H1 (cell line): ENCODE measurements at regions not wholly inside any gene's neighbourhood (a gene's known extent, or its start where the extent isn't known, plus 50 kb on each side); places are given as distances from the start of the nearest gene placed in this dataset.

Experiments used
- CTCF ChIA-PET: fragments of 300-600 bp; sonication (Branson Sonifier 250); formaldehyde crosslinking; loops from one replicate; lab custom pipeline; 2021; ENCODE audit not compliant: partially characterized antibody; lab: Charles Lee
- POLR2A ChIA-PET: fragments of 300-600 bp; sonication (Branson Sonifier 250); formaldehyde crosslinking; loops from one replicate; lab custom pipeline; 2021; ENCODE audit warnings: inconsistent platforms; ENCODE audit not compliant: partially characterized antibody; lab: Charles Lee
- DNase-seq, 2 experiments: peaks; one replicate each; pipeline versions ENCODE4 v3.0.0 to v3.0.0-alpha.2; 2010 to 2022; ENCODE audit warnings: low spot score in 2 of 2, low read depth in 1 of 2, mixed read lengths in 1 of 2
- FAIRE-seq: peaks from 2 replicates; lab custom pipeline; 2011; peaks lifted over from hg19 to GRCh38; lab: Jason Lieb, UNC
- H2AFZ ChIP-seq: 2 replicates; pipeline ENCODE4 v1.8.1; 2012; ENCODE audit warnings: low read length, inconsistent platforms
- H2AK5ac ChIP-seq: 2 replicates; pipeline ENCODE4 v1.6.1; 2013; ENCODE audit warnings: low read depth, low read length
- H2BK120ac ChIP-seq: replicated peaks from 2 replicates; pipeline ENCODE3; 2013; ENCODE audit warnings: low read depth, low read length, inconsistent platforms
- H2BK12ac ChIP-seq: 2 replicates; pipeline ENCODE4 v1.6.1; 2013; ENCODE audit warnings: low read depth, low read length
- H2BK15ac ChIP-seq: 2 replicates; pipeline ENCODE4 v1.6.1; 2013; ENCODE audit warnings: low read length
- H2BK20ac ChIP-seq: 2 replicates; pipeline ENCODE4 v1.6.1; 2013; ENCODE audit warnings: low read length
- H2BK5ac ChIP-seq: 2 replicates; pipeline ENCODE4 v1.6.1; 2013; ENCODE audit warnings: low read depth, low read length
- H3K14ac ChIP-seq: 2 replicates; pipeline ENCODE4 v1.6.1; 2013; ENCODE audit warnings: inconsistent platforms; ENCODE audit not compliant: insufficient read length
- H3K18ac ChIP-seq: 2 replicates; pipeline ENCODE4 v1.6.1; 2013; ENCODE audit warnings: low read length; ENCODE audit errors: extremely low read depth
- H3K23ac ChIP-seq: 2 replicates; pipeline ENCODE4 v1.6.1; 2013; ENCODE audit warnings: inconsistent platforms; ENCODE audit not compliant: insufficient read length
- H3K23me2 ChIP-seq: 2 replicates; pipeline ENCODE4 v1.6.1; 2013; ENCODE audit warnings: low read depth, low read length
- H3K27ac ChIP-seq: 2 replicates; pipeline ENCODE4 v1.6.1; 2011; ENCODE audit warnings: low read depth, low read length, inconsistent platforms
- H3K27me3 ChIP-seq, 4 experiments: replicated peaks in 1 of 4; 1 replicate in 1 of 4; 2 replicates in 3 of 4; pipeline versions ENCODE4 v1.6.1 to v1.8.1; 2011 to 2013; ENCODE audit warnings: low read length in 3 of 4, mild to moderate bottlenecking in 3 of 4, inconsistent platforms in 2 of 4, mixed read lengths in 2 of 4, moderate library complexity in 1 of 4; ENCODE audit not compliant: control insufficient read depth in 3 of 4, insufficient read depth in 3 of 4; ENCODE audit errors: extremely low read depth in 1 of 4
- H3K36me3 ChIP-seq, 4 experiments: 2 replicates each; pipeline versions ENCODE4 v1.6.1 to v1.8.1; 2011 to 2013; ENCODE audit warnings: mild to moderate bottlenecking in 4 of 4, low read length in 3 of 4, moderate library complexity in 2 of 4, control low read depth in 1 of 4, inconsistent platforms in 1 of 4; ENCODE audit not compliant: insufficient read depth in 4 of 4, control insufficient read depth in 2 of 4
- H3K4ac ChIP-seq: replicated peaks from 2 replicates; pipeline ENCODE3; 2013; ENCODE audit warnings: low read length, low read depth, mixed read lengths, inconsistent platforms; ENCODE audit not compliant: insufficient read length
- H3K4me1 ChIP-seq, 4 experiments: replicated peaks in 1 of 4; 1 replicate in 1 of 4; 2 replicates in 3 of 4; pipeline versions ENCODE4 v1.6.1 to v1.8.1; 2011 to 2013; ENCODE audit warnings: low read length in 3 of 4, inconsistent platforms in 2 of 4, mixed read lengths in 1 of 4; ENCODE audit not compliant: insufficient read depth in 4 of 4, control insufficient read depth in 3 of 4
- H3K4me2 ChIP-seq, 2 experiments: 2 replicates each; pipeline versions ENCODE4 v1.6.1 to v1.8.1; 2011 to 2013; ENCODE audit warnings: low read depth in 2 of 2, low read length in 2 of 2, control low read depth in 1 of 2, inconsistent platforms in 1 of 2, mild to moderate bottlenecking in 1 of 2; ENCODE audit not compliant: insufficient read depth in 1 of 2
- H3K4me3 ChIP-seq, 4 experiments: fragments of 200-600, 300-600 bp in 1 of 4; sonication (generic), shearing (Covaris generic), sonication (Bioruptor Twin) in 1 of 4; 2 replicates each; pipeline versions ENCODE4 v1.5.1 to v1.8.1; 2011 to 2016; ENCODE audit warnings: low read length in 4 of 4, low read depth in 3 of 4, control low read depth in 2 of 4, inconsistent platforms in 2 of 4, mild to moderate bottlenecking in 2 of 4, mixed read lengths in 1 of 4, moderate library complexity in 1 of 4; ENCODE audit not compliant: insufficient read depth in 2 of 4; ENCODE audit errors: extremely low read depth in 1 of 4
- H3K56ac ChIP-seq: replicated peaks from 2 replicates; pipeline ENCODE3; 2013; ENCODE audit warnings: low read depth, mild to moderate bottlenecking, mixed read lengths, low read length, inconsistent platforms; ENCODE audit not compliant: insufficient read length
- H3K79me1 ChIP-seq: 2 replicates; pipeline ENCODE4 v1.6.1; 2013; ENCODE audit warnings: low read depth, low read length, control low read depth
- H3K79me2 ChIP-seq, 2 experiments: 2 replicates each; pipeline versions ENCODE4 v1.6.1 to v1.8.1; 2012 to 2013; ENCODE audit warnings: low read length in 2 of 2, mild to moderate bottlenecking in 2 of 2, inconsistent platforms in 1 of 2; ENCODE audit not compliant: insufficient read depth in 2 of 2, control insufficient read depth in 1 of 2
- H3K9ac ChIP-seq, 4 experiments: replicated peaks in 1 of 4; 1 replicate in 1 of 4; 2 replicates in 3 of 4; pipeline versions ENCODE4 v1.6.1 to v1.8.1; 2011 to 2013; ENCODE audit warnings: low read depth in 3 of 4, low read length in 3 of 4, control low read depth in 2 of 4, mild to moderate bottlenecking in 2 of 4, moderate library complexity in 2 of 4, inconsistent platforms in 1 of 4; ENCODE audit errors: extremely low read depth in 1 of 4
- H3K9me3 ChIP-seq, 2 experiments: 2 replicates each; pipeline versions ENCODE4 v1.6.1 to v1.8.1; 2012 to 2013; ENCODE audit warnings: mild to moderate bottlenecking in 2 of 2, moderate library complexity in 2 of 2, control low read depth in 1 of 2, inconsistent platforms in 1 of 2, low read depth in 1 of 2, low read length in 1 of 2, mixed read lengths in 1 of 2; ENCODE audit not compliant: insufficient read depth in 2 of 2
- H4K20me1 ChIP-seq, 2 experiments: replicated peaks in 1 of 2; 2 replicates each; pipeline versions ENCODE3 to v1.8.1; 2011 to 2013; ENCODE audit warnings: inconsistent platforms in 2 of 2, low read length in 2 of 2, mild to moderate bottlenecking in 1 of 2; ENCODE audit not compliant: insufficient read depth in 2 of 2, control insufficient read depth in 1 of 2
- H4K5ac ChIP-seq: 2 replicates; pipeline ENCODE4 v1.6.1; 2013; ENCODE audit warnings: low read length, low read depth, mixed read lengths, inconsistent platforms; ENCODE audit not compliant: insufficient read length
- H4K8ac ChIP-seq: 2 replicates; pipeline ENCODE4 v1.8.0; 2013; ENCODE audit warnings: mild to moderate bottlenecking, moderate library complexity, low read length, inconsistent platforms; ENCODE audit not compliant: insufficient read depth; ENCODE audit errors: extremely low read depth
- H4K91ac ChIP-seq: replicated peaks from 2 replicates; pipeline ENCODE3; 2013; ENCODE audit warnings: low read length, mixed read lengths, inconsistent platforms; ENCODE audit not compliant: insufficient read length
- ATF3 ChIP-seq: IDR thresholded peaks from 2 replicates; pipeline ENCODE4 v1.6.1; 2011; ENCODE audit warnings: low read depth, mild to moderate bottlenecking, low read length; ENCODE audit not compliant: insufficient read depth
- BCL11A ChIP-seq, 2 experiments: IDR thresholded peaks; one replicate each; pipeline ENCODE4 v1.6.1; 2011; ENCODE audit warnings: low read depth in 2 of 2, low read length in 2 of 2, mild to moderate bottlenecking in 2 of 2
- BRCA1 ChIP-seq: IDR thresholded peaks from 2 replicates; pipeline ENCODE4 v1.6.1; 2012; ENCODE audit warnings: low read depth, low read length, improper control_type of control experiment
- CBX5 ChIP-seq: fragments of 300-800, 300-1000 bp; sonication (generic); IDR thresholded peaks from 2 replicates; pipeline ENCODE4 v1.7.1; 2016; ENCODE audit warnings: antibody characterized with exemption, low read length, low read depth
- EZH2 ChIP-seq: fragments of 200-600 bp; sonication (generic); IDR thresholded peaks from 2 replicates; pipeline ENCODE4 v1.7.1; 2012; ENCODE audit warnings: low read depth, mild to moderate bottlenecking, moderate library complexity, low read length, inconsistent platforms; ENCODE audit not compliant: severe bottlenecking
- HDAC2 ChIP-seq, 2 experiments: fragments of 300-600 bp in 1 of 2; sonication (generic) in 1 of 2; IDR thresholded peaks; 2 replicates each; pipeline ENCODE4 v1.6.1; 2011 to 2012; ENCODE audit warnings: low read depth in 2 of 2, low read length in 2 of 2, mild to moderate bottlenecking in 2 of 2, moderate library complexity in 2 of 2, borderline replicate concordance in 1 of 2, inconsistent platforms in 1 of 2
- PHF8 ChIP-seq: fragments of 200-600 bp; sonication (generic); conservative IDR thresholded peaks from 2 replicates; pipeline ENCODE4 v1.7.1; 2012; ENCODE audit warnings: low read depth, mild to moderate bottlenecking, inconsistent platforms, low read length, moderate library complexity
- RBBP5 ChIP-seq: IDR thresholded peaks from 2 replicates; pipeline ENCODE4 v1.7.1; 2012; ENCODE audit warnings: low read depth, mild to moderate bottlenecking, inconsistent platforms, low read length, moderate library complexity, borderline replicate concordance
- SIRT6 ChIP-seq: IDR thresholded peaks from one replicate; pipeline ENCODE4 v1.7.1; 2012; ENCODE audit warnings: low read length, inconsistent platforms
- SIX5 ChIP-seq: IDR thresholded peaks from 2 replicates; pipeline ENCODE4 v1.6.1; 2011; ENCODE audit warnings: mild to moderate bottlenecking, low read depth, low read length
- SRF ChIP-seq: IDR thresholded peaks from 2 replicates; pipeline ENCODE4 v1.6.1; 2011; ENCODE audit warnings: mild to moderate bottlenecking, low read depth, low read length, moderate library complexity
- TAF1 ChIP-seq: IDR thresholded peaks from 2 replicates; pipeline ENCODE4 v1.6.1; 2011; ENCODE audit warnings: mild to moderate bottlenecking, low read depth, low read length
- USF2 ChIP-seq: IDR thresholded peaks from 2 replicates; pipeline ENCODE4 v1.6.1; 2011; ENCODE audit warnings: low read length, improper control_type of control experiment
- YY1 ChIP-seq: IDR thresholded peaks from 2 replicates; pipeline ENCODE4 v1.6.1; 2011; ENCODE audit warnings: low read depth, mild to moderate bottlenecking, low read length
- WGBS, 2 experiments: shearing (Covaris generic) in 1 of 2; methylation state at CpG; one replicate each; pipeline versions ENCODE4 v1.1.6 to v1.1.7; 2013 to 2015; ENCODE audit warnings: low lambda C conversion rate in 2 of 2, mixed read lengths in 2 of 2, inconsistent platforms in 1 of 2, low coverage in 1 of 2, missing lambda C conversion rate in 1 of 2; ENCODE audit not compliant: insufficient replicate concordance in 2 of 2, insufficient coverage in 1 of 2, insufficient read length in 1 of 2; ENCODE audit errors: extremely low coverage in 1 of 2, missing lambda C conversion rate in 1 of 2; 5-methylcytosine and 5-hydroxymethylcytosine counted together

- Histone ChIP-seq H2AFZ (peak overlapping the region; percentile 20; the same call in 1 of the 2 replicates), H3K23me2 (no peaks in the 10 kb centered on the region), H2BK5ac (no peak overlapping the region), H3K4me1 (peaks cover 0 to 3% (median 3%) of the 10 kb centered on the region in 4 experiments; a peak in 4 of 7 replicates), H3K23ac (no peak overlapping the region), H3K79me2 (no peaks in the 10 kb centered on the region), H3K4ac (no peak overlapping the region), H3K36me3 (no peaks in the 10 kb centered on the region), H4K8ac (no peak overlapping the region), H4K5ac (no peak overlapping the region), H3K9me3 (no peaks in the 10 kb centered on the region), H2BK120ac (no peak overlapping the region), H4K20me1 (no peaks in the 10 kb centered on the region), H3K14ac (no peak overlapping the region), H4K91ac (no peak overlapping the region), H3K18ac (no peak overlapping the region), H2BK12ac (no peak overlapping the region), H3K4me2 (no peak overlapping the region), H3K79me1 (no peaks in the 10 kb centered on the region), H3K27ac (no peak overlapping the region), H2BK15ac (no peak overlapping the region), H3K56ac (no peak overlapping the region), H3K27me3 (no peaks in the 10 kb centered on the region), H2BK20ac (no peak overlapping the region), H3K9ac (no peak overlapping the region), H3K4me3 (no peak overlapping the region), H2AK5ac (no peak overlapping the region)
- POLR2A ChIA-PET: no interaction called here
- WGBS, 2 experiments: 86% methylated on average over 12 of the region's 12 CpGs; no CpG with 5 or more reads in 1 of the 2 experiments
- no peak for FAIRE-seq
- CTCF ChIA-PET: no interaction called here
- DNase-seq: no peak
- TF ChIP-seq YY1 (no peak), TAF1 (no peak), SIX5 (no peak), USF2 (no peak), PHF8 (no peak), EZH2 (no peak), BRCA1 (no peak), ATF3 (no peak), CBX5 (no peak), HDAC2 (IDR thresholded peaks at IDR 0.05; ENCODE audit: borderline replicate concordance in 1 of 2, low read depth in 2 of 2, low read length in 2 of 2) (no peak), SIRT6 (no peak), SRF (no peak), RBBP5 (no peak), BCL11A (IDR thresholded peaks at IDR 0.05; ENCODE audit: low read depth in 2 of 2, low read length in 2 of 2) (no peak)
Observed at GRCh38 chr10:1923998-1924397, 186.7 kb upstream of the ADARB2 start.
